HG02981 (cell line): ENCODE measurements at regions not wholly inside any gene's neighbourhood (a gene's known extent, or its start where the extent isn't known, plus 50 kb on each side); places are given as distances from the start of the nearest gene placed in this dataset.
"Not testable (repeated sequence)": the region's sequence is repeated elsewhere in the genome, so short reads cannot be mapped to it uniquely, and the experiment has no call there.

Source experiments
- ATAC-seq: cut with Tn5 transposase; IDR thresholded peaks from one replicate; pipeline ENCODE4 v1.9.1; 2021; ENCODE audit warnings: mild to moderate bottlenecking, moderate library complexity; ENCODE audit not compliant: unreplicated experiment

- no peak for ATAC-seq
These were observed 1241.9 kb downstream of the UQCRFS1 start for GRCh38 chr19:27971071-27971470.

GRCh38 chr19:27966390-27966816, 1246.5 kb downstream of the UQCRFS1 start:
- ATAC-seq: no peak

GRCh38 chr19:27964185-27964584, 1248.8 kb downstream of the UQCRFS1 start:
- ATAC-seq: no peak

GRCh38 chr19:27962264-27962663, 1250.7 kb downstream of the UQCRFS1 start:
- no peak for ATAC-seq

- ATAC-seq: no peak
These were observed 1257.2 kb downstream of the UQCRFS1 start for GRCh38 chr19:27955485-27956480.

GRCh38 chr19:27942607-27943006, 1270.3 kb downstream of the UQCRFS1 start:
- not testable (repeated sequence) for ATAC-seq

- no peak for ATAC-seq
These were observed 1276.8 kb downstream of the UQCRFS1 start for GRCh38 chr19:27936139-27936538.

- no peak for ATAC-seq
These were observed 1277.3 kb downstream of the UQCRFS1 start for GRCh38 chr19:27935669-27936068.

- no peak for ATAC-seq
These were observed 1283.6 kb downstream of the UQCRFS1 start for GRCh38 chr19:27929399-27929798.

GRCh38 chr19:27925202-27925601, 1287.7 kb downstream of the UQCRFS1 start:
- no peak for ATAC-seq

GRCh38 chr19:27922970-27923369, 1290.0 kb downstream of the UQCRFS1 start:
- ATAC-seq: no peak

GRCh38 chr19:27920774-27921173, 1292.2 kb downstream of the UQCRFS1 start:
- ATAC-seq: no peak

GRCh38 chr19:27918818-27919217, 1294.1 kb downstream of the UQCRFS1 start:
- ATAC-seq: no peak

- no peak for ATAC-seq
These were observed 1301.6 kb downstream of the UQCRFS1 start for GRCh38 chr19:27911122-27911898.

GRCh38 chr19:27909861-27910260, 1303.1 kb downstream of the UQCRFS1 start:
- ATAC-seq: no peak

GRCh38 chr19:27909185-27909840, 1303.6 kb downstream of the UQCRFS1 start:
- ATAC-seq: no peak

- ATAC-seq: no peak
These were observed 1306.9 kb downstream of the UQCRFS1 start for GRCh38 chr19:27906081-27906480.

- ATAC-seq: no peak
These were observed 1307.9 kb downstream of the UQCRFS1 start for GRCh38 chr19:27905074-27905473.

- no peak for ATAC-seq
These were observed 1311.9 kb downstream of the UQCRFS1 start for GRCh38 chr19:27901078-27901477.

GRCh38 chr19:27896091-27896490, 1316.9 kb downstream of the UQCRFS1 start:
- ATAC-seq: no peak
